Adrenal gland (tissue), 5 donors: ENCODE measurements at regions not wholly inside any gene's neighbourhood (a gene's known extent, or its start where the extent isn't known, plus 50 kb on each side); places are given as distances from the start of the nearest gene placed in this dataset.

Experiments used
- POLR2A ChIP-seq, 2 donors: fragments of 450-650 bp; IDR thresholded peaks; one replicate each; pipeline ENCODE4 v1.6.1; 2017; ENCODE audit warnings: antibody characterized with exemption in 2 of 2, mild to moderate bottlenecking in 2 of 2, moderate library complexity in 1 of 2
- TF ChIP-seq, protein P1 (sequence below), 6 experiments: fragments of 450-650 bp in 4 of 6; fragments of 200-600 bp in 2 of 6; sonication (generic) in 1 of 6; IDR thresholded peaks; 1 replicate in 5 of 6; 2 replicates in 1 of 6; pipeline versions ENCODE4 v1.5.1 to v1.8.0; 2016 to 2021; ENCODE audit warnings: antibody characterized with exemption in 6 of 6, mild to moderate bottlenecking in 2 of 6, moderate library complexity in 1 of 6
- donor health status: DM: no; HTN: no; CAD: no.

- TF ChIP-seq, protein P1, sequence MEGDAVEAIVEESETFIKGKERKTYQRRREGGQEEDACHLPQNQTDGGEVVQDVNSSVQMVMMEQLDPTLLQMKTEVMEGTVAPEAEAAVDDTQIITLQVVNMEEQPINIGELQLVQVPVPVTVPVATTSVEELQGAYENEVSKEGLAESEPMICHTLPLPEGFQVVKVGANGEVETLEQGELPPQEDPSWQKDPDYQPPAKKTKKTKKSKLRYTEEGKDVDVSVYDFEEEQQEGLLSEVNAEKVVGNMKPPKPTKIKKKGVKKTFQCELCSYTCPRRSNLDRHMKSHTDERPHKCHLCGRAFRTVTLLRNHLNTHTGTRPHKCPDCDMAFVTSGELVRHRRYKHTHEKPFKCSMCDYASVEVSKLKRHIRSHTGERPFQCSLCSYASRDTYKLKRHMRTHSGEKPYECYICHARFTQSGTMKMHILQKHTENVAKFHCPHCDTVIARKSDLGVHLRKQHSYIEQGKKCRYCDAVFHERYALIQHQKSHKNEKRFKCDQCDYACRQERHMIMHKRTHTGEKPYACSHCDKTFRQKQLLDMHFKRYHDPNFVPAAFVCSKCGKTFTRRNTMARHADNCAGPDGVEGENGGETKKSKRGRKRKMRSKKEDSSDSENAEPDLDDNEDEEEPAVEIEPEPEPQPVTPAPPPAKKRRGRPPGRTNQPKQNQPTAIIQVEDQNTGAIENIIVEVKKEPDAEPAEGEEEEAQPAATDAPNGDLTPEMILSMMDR (IDR thresholded peaks at IDR 0.05) = no peak
- TF ChIP-seq POLR2A (IDR thresholded peaks at IDR 0.05) = no peak
These were observed 551.6 kb upstream of the JARID2 start for GRCh38 chr6:14694308-14694707.
